Loucy (cell line): ENCODE measurements at regions not wholly inside any gene's neighbourhood (a gene's known extent, or its start where the extent isn't known, plus 50 kb on each side); places are given as distances from the start of the nearest gene placed in this dataset.

Experiments used
- H2AFZ ChIP-seq: fragments of 200-600 bp; sonication (generic); 2 replicates; pipeline ENCODE4 v1.6.0; 2016; ENCODE audit warnings: antibody characterized with exemption, mild to moderate bottlenecking, low read length, moderate library complexity
- H3F3A ChIP-seq: fragments of 200-600 bp; 2 replicates; pipeline ENCODE4 v1.6.0; 2016; ENCODE audit warnings: antibody characterized with exemption, low read depth, mild to moderate bottlenecking
- H3K27me3 ChIP-seq: fragments of 200-600 bp; sonication (generic); 2 replicates; pipeline ENCODE4 v1.6.1; 2014; ENCODE audit warnings: low read length, mild to moderate bottlenecking; ENCODE audit not compliant: insufficient read depth, poor library complexity, severe bottlenecking
- H3K36me3 ChIP-seq: fragments of 200-600 bp; sonication (generic); 2 replicates; pipeline ENCODE4 v1.6.1; 2016; ENCODE audit warnings: low read length; ENCODE audit not compliant: insufficient read depth
- H3K4me1 ChIP-seq: fragments of 200-600 bp; sonication (generic); 2 replicates; pipeline ENCODE4 v1.5.1; 2014; ENCODE audit warnings: low read length, mild to moderate bottlenecking; ENCODE audit not compliant: insufficient read depth, poor library complexity, severe bottlenecking
- H3K4me2 ChIP-seq: fragments of 200-600 bp; sonication (generic); 2 replicates; pipeline ENCODE4 v1.6.0; 2014; ENCODE audit warnings: antibody characterized with exemption, low read length, low read depth, mild to moderate bottlenecking; ENCODE audit not compliant: poor library complexity, severe bottlenecking
- H3K4me3 ChIP-seq: fragments of 200-600 bp; sonication (generic); 2 replicates; pipeline ENCODE4 v1.5.1; 2014; ENCODE audit warnings: low read length, mild to moderate bottlenecking, mixed read lengths; ENCODE audit not compliant: poor library complexity, severe bottlenecking
- H3K79me2 ChIP-seq: fragments of 200-600 bp; sonication (generic); 2 replicates; pipeline ENCODE4 v1.6.1; 2014; ENCODE audit warnings: low read length; ENCODE audit not compliant: insufficient read depth
- H3K9ac ChIP-seq: fragments of 200-600 bp; sonication (generic); 2 replicates; pipeline ENCODE4 v1.6.0; 2014; ENCODE audit warnings: mild to moderate bottlenecking, low read depth, low read length, moderate library complexity; ENCODE audit not compliant: poor library complexity, severe bottlenecking
- H3K9me2 ChIP-seq: fragments of 200-600 bp; sonication (generic); replicated peaks from 2 replicates; pipeline ENCODE4 v1.6.1; 2016; ENCODE audit warnings: low read depth, low read length, mixed read lengths
- H3K9me3 ChIP-seq: fragments of 200-600 bp; sonication (generic); 2 replicates; pipeline ENCODE4 v1.6.1; 2014; ENCODE audit warnings: mild to moderate bottlenecking, antibody characterized with exemption, low read length, low read depth; ENCODE audit not compliant: insufficient read depth
- H4K20me1 ChIP-seq: fragments of 200-600 bp; sonication (generic); 2 replicates; pipeline ENCODE4 v1.6.0; 2014; ENCODE audit warnings: antibody characterized with exemption, low read length, mild to moderate bottlenecking; ENCODE audit not compliant: insufficient read depth, poor library complexity, severe bottlenecking
- CTCF ChIP-seq: fragments of 200-600 bp; sonication (generic); conservative IDR thresholded peaks from 2 replicates; pipeline ENCODE4 v1.5.1; 2014; ENCODE audit warnings: mild to moderate bottlenecking, antibody characterized with exemption, low read length
- EZH2phosphoT487 ChIP-seq: fragments of 200-600 bp; IDR thresholded peaks from 2 replicates; pipeline ENCODE4 v1.6.1; 2018; ENCODE audit warnings: antibody characterized with exemption, mild to moderate bottlenecking, moderate library complexity, borderline replicate concordance

GRCh38 chr21:41650526-41651145, 116.2 kb downstream of the RIPK4 start:
- H3K27me3 ChIP-seq: no peaks in the 10 kb centered on the region
- H3K9me2 ChIP-seq: no peaks in the 10 kb centered on the region
- no peaks in the 10 kb centered on the region for H3F3A ChIP-seq
- H3K4me3 ChIP-seq: no peak overlapping the region
- no peak overlapping the region for H3K4me2 ChIP-seq
- H3K4me1 ChIP-seq: no peaks in the 10 kb centered on the region
- no peaks in the 10 kb centered on the region for H4K20me1 ChIP-seq
- no peaks in the 10 kb centered on the region for H3K79me2 ChIP-seq
- no peaks in the 10 kb centered on the region for H3K9me3 ChIP-seq
- H3K36me3 ChIP-seq: no peaks in the 10 kb centered on the region
- no peak for TF ChIP-seq EZH2phosphoT487
- no peak for TF ChIP-seq CTCF
- H2AFZ ChIP-seq: no peak overlapping the region
- H3K9ac ChIP-seq: no peak overlapping the region

- Histone ChIP-seq H3K27me3 (no peaks in the 10 kb centered on the region), H3K4me2 (no peak overlapping the region), H3K9ac (no peak overlapping the region), H3F3A (no peaks in the 10 kb centered on the region), H3K4me3 (no peak overlapping the region), H3K9me2 (no peaks in the 10 kb centered on the region), H3K36me3 (no peaks in the 10 kb centered on the region), H3K4me1 (no peaks in the 10 kb centered on the region), H3K9me3 (no peaks in the 10 kb centered on the region), H2AFZ (no peak overlapping the region), H3K79me2 (no peaks in the 10 kb centered on the region), H4K20me1 (no peaks in the 10 kb centered on the region)
- TF ChIP-seq CTCF (no peak), EZH2phosphoT487 (no peak)
Measured at GRCh38 chr21:41648591-41649031, 118.2 kb downstream of the RIPK4 start.

GRCh38 chr21:41647806-41648561, 118.9 kb downstream of the RIPK4 start:
- Histone ChIP-seq H3F3A (no peaks in the 10 kb centered on the region), H3K4me3 (no peak overlapping the region), H3K36me3 (no peaks in the 10 kb centered on the region), H3K9ac (no peak overlapping the region), H3K4me1 (no peaks in the 10 kb centered on the region), H2AFZ (no peak overlapping the region), H3K4me2 (no peak overlapping the region), H3K79me2 (no peaks in the 10 kb centered on the region), H4K20me1 (no peaks in the 10 kb centered on the region), H3K9me2 (no peaks in the 10 kb centered on the region), H3K27me3 (no peaks in the 10 kb centered on the region), H3K9me3 (no peaks in the 10 kb centered on the region)
- TF ChIP-seq EZH2phosphoT487: no peak
- no peak for TF ChIP-seq CTCF
